ENCODE measurements at regions not wholly inside any gene's neighbourhood (a gene's known extent, or its start where the extent isn't known, plus 50 kb on each side); places are given as distances from the start of the nearest gene placed in this dataset.

- TF ChIP-seq TRIM24 (CRISPR knock-in tag; IDR thresholded peaks at IDR 0.05) (no peak), ZBTB39 (CRISPR knock-in tag; IDR thresholded peaks at IDR 0.05) (no peak), GLI4 (CRISPR knock-in tag; IDR thresholded peaks at IDR 0.05; ENCODE audit: borderline replicate concordance) (no peak), ZBTB21 (CRISPR knock-in tag; IDR thresholded peaks at IDR 0.05) (no peak), ZBTB2 (CRISPR knock-in tag; IDR thresholded peaks at IDR 0.05; ENCODE audit: low read depth) (no peak), BCL6 (CRISPR knock-in tag; IDR thresholded peaks at IDR 0.05) (peak; percentile 89), ISX (CRISPR knock-in tag; conservative IDR thresholded peaks at IDR 0.05) (no peak), ZBTB46 (CRISPR knock-in tag; IDR thresholded peaks at IDR 0.05; ENCODE audit: borderline replicate concordance) (no peak), SUZ12 (IDR thresholded peaks at IDR 0.05; ENCODE audit: low read depth, low read length) (no peak), AKAP8 (CRISPR knock-in tag; IDR thresholded peaks at IDR 0.05) (no peak), SRSF4 (IDR thresholded peaks at IDR 0.05; ENCODE audit: low read depth, low read length, poor library complexity, severe bottlenecking) (no peak), ZNF792 (CRISPR knock-in tag; IDR thresholded peaks at IDR 0.05) (no peak), MZF1 (CRISPR knock-in tag; IDR thresholded peaks at IDR 0.05; ENCODE audit: borderline replicate concordance) (no peak), ZNF224 (CRISPR knock-in tag; IDR thresholded peaks at IDR 0.05) (no peak), ZNF563 (CRISPR knock-in tag; IDR thresholded peaks at IDR 0.05) (no peak), ZNF253 (CRISPR knock-in tag; IDR thresholded peaks at IDR 0.05; ENCODE audit: borderline replicate concordance) (no peak), HOXD1 (CRISPR knock-in tag; IDR thresholded peaks at IDR 0.05) (no peak), CEBPB (IDR thresholded peaks at IDR 0.05; ENCODE audit: borderline replicate concordance, low read depth, low read length) (no peak), TGIF2 (CRISPR knock-in tag; IDR thresholded peaks at IDR 0.05) (no peak), ZFP36L1 (CRISPR knock-in tag; IDR thresholded peaks at IDR 0.05) (0 out of 2 replicates have a peak, but pooled peaks have one; percentile 38), AHDC1 (CRISPR knock-in tag; IDR thresholded peaks at IDR 0.05; ENCODE audit: borderline replicate concordance) (peak; percentile 33; the same call in 1 of the 2 replicates)
These were observed 131.8 kb downstream of the FOXA2 start (continued) for GRCh38 chr20:22452442-22453011.

Measured in HepG2 (cell line).